Esophagus (tissue), 2 donors: ENCODE measurements at regions not wholly inside any gene's neighbourhood (a gene's known extent, or its start where the extent isn't known, plus 50 kb on each side); places are given as distances from the start of the nearest gene placed in this dataset.

Source experiments
- H3K27ac ChIP-seq, 2 donors: one replicate each; pipeline ENCODE4 v1.5.1; 2013; ENCODE audit warnings: low read depth in 2 of 2, mild to moderate bottlenecking in 2 of 2, inconsistent platforms in 1 of 2, low read length in 1 of 2, moderate library complexity in 1 of 2
- H3K27me3 ChIP-seq, 2 donors: one replicate each; pipeline ENCODE4 v1.6.1; 2013; ENCODE audit warnings: low read length in 2 of 2, control low read depth in 1 of 2, mild to moderate bottlenecking in 1 of 2; ENCODE audit not compliant: insufficient read depth in 2 of 2, control insufficient read depth in 1 of 2
- H3K36me3 ChIP-seq, 2 donors: one replicate each; pipeline ENCODE4 v1.6.1; 2013; ENCODE audit warnings: low read length in 1 of 2; ENCODE audit not compliant: control insufficient read depth in 2 of 2, insufficient read depth in 2 of 2
- H3K4me1 ChIP-seq, 2 donors: one replicate each; pipeline ENCODE4 v1.6.1; 2013; ENCODE audit warnings: low read length in 1 of 2; ENCODE audit not compliant: control insufficient read depth in 2 of 2, insufficient read depth in 2 of 2
- H3K4me3 ChIP-seq, 2 donors: one replicate each; pipeline ENCODE4 v1.5.1; 2013; ENCODE audit warnings: low read length in 2 of 2, mild to moderate bottlenecking in 2 of 2, low read depth in 1 of 2, moderate library complexity in 1 of 2
- H3K9me3 ChIP-seq, 2 donors: one replicate each; pipeline ENCODE4 v1.6.1; 2013; ENCODE audit warnings: mild to moderate bottlenecking in 2 of 2, low read depth in 1 of 2, low read length in 1 of 2, moderate library complexity in 1 of 2; ENCODE audit not compliant: control insufficient read depth in 2 of 2, insufficient read depth in 1 of 2
- WGBS, 2 donors: extraction: QIAGEN DNeasy Blood & Tissue Kit; methylation state at CpG; one replicate each; pipeline ENCODE4 v1.1.7; 2013; 5-methylcytosine and 5-hydroxymethylcytosine counted together
- donor health status: healthy with polysubstance abuse.
- donor health status: Bipolar disorder and iron deficiency.

DNA sequence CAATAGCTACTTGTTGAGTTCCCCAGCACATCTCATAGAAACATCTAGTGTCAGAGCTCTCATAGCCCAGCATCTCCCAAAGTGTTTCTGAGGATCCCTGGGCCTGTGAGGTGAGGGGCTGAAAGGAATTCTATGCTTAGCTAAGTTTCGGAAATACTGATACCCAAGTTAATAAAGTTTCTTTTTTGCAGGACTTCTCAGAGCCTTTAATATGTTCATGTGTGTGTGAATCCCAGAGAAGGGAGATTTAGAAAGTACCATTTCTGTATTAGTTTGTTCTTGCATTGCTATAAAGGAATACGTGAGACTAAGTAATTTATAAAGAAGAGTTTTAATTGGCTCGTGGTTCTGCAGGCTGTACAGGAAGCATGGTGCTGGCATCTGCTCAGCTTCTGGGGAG is 211.2 kb downstream of the TSN start:
- no peak overlapping the region for H3K27ac ChIP-seq
- 84 to 87% methylated on average over 3 of the region's 3 CpGs for WGBS, 2 donors
- H3K4me1 ChIP-seq: no peaks in the 10 kb centered on the region
- H3K4me3 ChIP-seq: no peak overlapping the region
- no peaks in the 10 kb centered on the region for H3K36me3 ChIP-seq
- no peaks in the 10 kb centered on the region for H3K9me3 ChIP-seq
- no peaks in the 10 kb centered on the region for H3K27me3 ChIP-seq

DNA sequence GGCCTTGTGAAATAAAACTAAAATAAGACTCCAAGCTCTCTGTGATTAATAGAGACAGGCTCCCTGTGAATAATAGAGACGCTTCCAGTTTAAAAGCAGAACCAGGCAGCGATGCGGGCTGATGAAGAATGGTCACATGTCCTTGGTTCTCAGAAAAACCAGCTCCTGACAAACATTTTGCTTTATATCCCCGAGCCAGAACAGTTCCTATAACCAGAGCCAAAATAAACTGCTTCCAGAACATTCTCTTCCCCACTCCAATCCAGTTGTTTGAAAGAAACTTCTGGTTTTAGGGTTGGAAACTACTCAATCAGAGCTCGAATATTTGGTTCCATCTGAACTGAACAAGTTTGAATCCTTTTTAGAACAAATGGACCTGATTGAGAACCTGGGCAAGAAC is 213.7 kb downstream of the TSN start:
- 31 to 33% methylated on average over 5 of the region's 5 CpGs for WGBS, 2 donors
- Histone ChIP-seq H3K27me3 (no peaks in the 10 kb centered on the region), H3K27ac (no peak overlapping the region), H3K4me1 (no peaks in the 10 kb centered on the region), H3K36me3 (no peaks in the 10 kb centered on the region), H3K9me3 (no peaks in the 10 kb centered on the region), H3K4me3 (no peak overlapping the region)

DNA sequence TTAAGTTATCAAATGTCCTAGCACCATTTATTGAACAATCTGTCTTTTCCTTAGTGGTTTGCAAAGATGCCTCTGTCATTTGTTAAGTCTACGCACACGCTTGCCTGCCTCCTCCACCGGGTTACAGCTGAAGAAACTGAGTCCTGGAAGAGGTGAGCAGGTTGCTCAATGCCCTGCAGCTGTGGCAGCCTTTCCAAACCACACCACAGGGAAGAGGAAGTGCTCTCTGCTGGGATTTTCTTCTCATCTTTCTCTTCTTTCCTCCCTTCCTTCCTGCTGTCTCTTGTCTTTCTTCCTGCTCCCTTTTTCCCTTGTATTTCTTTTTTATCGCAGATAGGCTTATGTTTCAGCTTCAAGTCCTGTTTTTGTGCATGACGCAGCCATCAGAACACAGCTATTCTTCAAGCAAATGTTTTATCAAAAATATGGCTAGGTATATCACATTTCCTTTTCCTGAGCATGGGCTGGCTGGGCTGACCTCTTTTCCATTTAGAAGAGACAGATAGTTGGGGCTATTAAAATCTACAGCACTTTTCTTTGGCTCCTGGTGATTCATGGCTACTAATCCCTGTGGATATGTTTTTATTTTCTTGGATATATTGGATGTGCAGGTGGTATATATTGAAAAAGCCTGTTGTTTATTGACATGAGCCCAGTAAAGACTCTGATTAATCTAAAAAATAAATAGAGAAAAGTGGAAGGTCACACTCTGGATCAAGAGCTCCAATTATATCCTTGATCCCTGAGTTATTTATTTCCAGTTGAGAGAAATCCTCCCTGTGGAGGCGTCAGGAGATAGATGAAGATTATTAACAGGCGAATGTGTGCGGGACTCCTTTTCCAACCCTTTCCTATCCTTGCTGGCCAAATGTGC is 214.6 kb downstream of the TSN start:
- 62 to 67% methylated on average over 8 of the region's 8 CpGs for WGBS, 2 donors
- Histone ChIP-seq H3K36me3 (no peaks in the 10 kb centered on the region), H3K4me1 (peaks cover 0 to 2% of the 10 kb centered on the region in 2 donors), H3K9me3 (no peaks in the 10 kb centered on the region), H3K27ac (no peak overlapping the region), H3K27me3 (no peaks in the 10 kb centered on the region), H3K4me3 (no peak overlapping the region)

DNA sequence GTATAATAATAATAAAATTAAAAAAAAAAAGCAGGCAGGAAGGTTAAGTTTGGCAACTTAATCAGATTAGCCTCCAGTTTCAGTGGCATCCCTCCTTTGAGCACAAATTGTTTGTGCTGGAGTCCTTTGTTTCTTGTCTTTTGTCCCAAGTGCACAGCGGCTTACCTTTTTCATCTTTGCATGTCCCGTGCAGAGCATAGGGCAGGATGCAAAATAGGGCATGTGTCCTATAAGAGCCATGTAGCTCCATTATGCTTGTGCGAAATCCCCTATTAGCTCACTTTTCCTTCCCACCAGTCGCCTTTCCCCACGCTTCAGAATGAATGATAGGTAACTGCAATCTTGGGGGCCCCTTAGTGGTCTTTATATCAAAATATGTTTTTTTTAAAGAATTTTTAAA is 216.8 kb downstream of the TSN start:
- no peaks in the 10 kb centered on the region for H3K9me3 ChIP-seq
- H3K27ac ChIP-seq: no peak overlapping the region
- no peaks in the 10 kb centered on the region for H3K36me3 ChIP-seq
- H3K27me3 ChIP-seq: no peaks in the 10 kb centered on the region
- no peak overlapping the region for H3K4me3 ChIP-seq
- peaks cover 0 to 2% of the 10 kb centered on the region in 2 donors for H3K4me1 ChIP-seq
- 74 to 76% methylated on average over 5 of the region's 5 CpGs for WGBS, 2 donors

DNA sequence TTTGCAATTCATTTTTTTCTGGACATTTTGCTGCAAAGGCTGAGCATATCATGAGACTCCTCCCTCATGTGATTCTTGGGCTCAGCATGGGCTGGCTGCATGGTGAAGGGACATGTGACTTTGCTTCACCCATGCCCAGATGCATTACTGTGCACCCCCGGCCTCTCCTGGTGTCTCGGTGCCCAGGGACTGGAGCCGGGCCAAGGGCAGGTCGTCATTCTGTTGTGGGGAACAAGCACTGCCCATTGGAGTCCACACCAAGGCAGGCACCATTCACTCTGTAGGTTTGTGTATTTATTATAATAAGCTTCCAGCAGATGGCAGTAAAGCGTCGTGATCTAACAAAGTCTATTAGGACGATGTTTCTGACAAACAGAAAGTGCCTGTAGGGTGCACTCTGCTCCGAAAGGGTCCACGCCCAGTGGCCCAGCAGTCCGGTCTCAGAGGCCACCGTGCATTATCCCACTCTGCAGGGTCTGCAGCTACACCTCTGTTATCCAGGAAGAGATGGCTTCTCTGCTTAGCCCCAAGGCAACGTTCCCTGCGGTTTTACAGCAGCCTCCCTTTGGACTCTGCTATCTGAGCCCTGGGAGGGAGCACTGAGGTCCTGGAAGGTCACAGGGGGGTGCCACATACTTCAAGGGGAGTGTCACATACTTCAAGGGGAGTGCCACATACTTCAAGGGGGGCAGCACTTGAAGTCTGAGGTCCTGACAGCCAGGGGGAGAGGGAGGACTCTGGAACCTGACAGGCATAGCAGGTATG is 219.6 kb downstream of the TSN start:
- no peak overlapping the region for H3K27ac ChIP-seq
- WGBS, 2 donors: 4% methylated on average over 13 of the region's 13 CpGs
- H3K36me3 ChIP-seq: no peaks in the 10 kb centered on the region

DNA sequence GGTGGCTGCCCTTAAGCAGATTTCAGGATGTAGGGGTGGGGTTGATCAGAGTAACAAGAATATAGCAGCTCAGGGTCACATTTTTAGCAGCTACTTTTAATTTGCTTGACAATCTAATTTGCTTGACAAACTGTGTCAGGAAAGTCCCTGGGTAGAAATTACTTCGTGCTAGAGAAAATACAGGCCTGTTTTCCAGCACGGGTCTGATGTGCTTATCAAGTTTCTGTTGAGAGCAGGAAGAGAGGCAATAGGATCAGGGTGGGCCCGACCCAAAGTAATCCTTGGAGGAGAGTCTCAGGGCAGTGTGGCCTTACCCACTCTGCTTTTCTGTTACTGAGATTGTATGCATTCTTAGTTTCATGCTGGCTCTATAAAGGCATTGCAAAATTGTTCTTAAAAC is 221.5 kb downstream of the TSN start:
- no peak overlapping the region for H3K27ac ChIP-seq
- 35 to 37% methylated on average over 3 of the region's 3 CpGs for WGBS, 2 donors
- peaks cover 0 to 2% of the 10 kb centered on the region in 2 donors for H3K4me1 ChIP-seq

More for the DNA sequence above, 219.6 kb downstream of the TSN start:
- no peaks in the 10 kb centered on the region for H3K27me3 ChIP-seq
- H3K9me3 ChIP-seq: no peaks in the 10 kb centered on the region
- peaks cover 0 to 2% of the 10 kb centered on the region in 2 donors for H3K4me1 ChIP-seq
- peak overlapping the region; percentile 17 to 29 for H3K4me3 ChIP-seq

DNA sequence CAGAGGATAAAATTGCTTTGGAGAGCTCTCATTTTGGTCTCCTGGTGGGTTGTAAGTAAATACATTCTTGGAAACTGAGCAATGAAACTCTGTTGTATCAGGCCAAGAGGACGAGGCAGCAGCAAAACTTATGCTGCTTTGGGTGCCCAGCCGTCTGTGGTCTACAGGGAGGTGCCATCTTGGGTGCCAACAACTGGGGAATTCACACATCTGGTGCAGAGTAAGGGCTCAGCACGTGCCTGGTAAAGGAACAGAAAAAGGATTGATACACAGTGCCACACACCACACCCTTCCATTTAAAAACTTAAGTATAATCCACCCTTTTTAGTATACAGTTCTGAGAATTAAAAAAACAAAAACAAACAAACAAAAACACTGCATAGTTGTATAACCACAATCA is 221.9 kb downstream of the TSN start:
- Histone ChIP-seq H3K27ac (no peak overlapping the region), H3K27me3 (no peaks in the 10 kb centered on the region), H3K9me3 (peaks cover 0 to 3% of the 10 kb centered on the region in 2 donors), H3K36me3 (no peaks in the 10 kb centered on the region), H3K4me1 (peaks cover 0 to 2% of the 10 kb centered on the region in 2 donors), H3K4me3 (no peak overlapping the region)
- 49 to 66% methylated on average over 3 of the region's 3 CpGs for WGBS, 2 donors

More for the DNA sequence above, 221.5 kb downstream of the TSN start:
- no peaks in the 10 kb centered on the region for H3K27me3 ChIP-seq
- no peaks in the 10 kb centered on the region for H3K36me3 ChIP-seq
- H3K4me3 ChIP-seq: no peak overlapping the region
- peaks cover 0 to 3% of the 10 kb centered on the region in 2 donors for H3K9me3 ChIP-seq

DNA sequence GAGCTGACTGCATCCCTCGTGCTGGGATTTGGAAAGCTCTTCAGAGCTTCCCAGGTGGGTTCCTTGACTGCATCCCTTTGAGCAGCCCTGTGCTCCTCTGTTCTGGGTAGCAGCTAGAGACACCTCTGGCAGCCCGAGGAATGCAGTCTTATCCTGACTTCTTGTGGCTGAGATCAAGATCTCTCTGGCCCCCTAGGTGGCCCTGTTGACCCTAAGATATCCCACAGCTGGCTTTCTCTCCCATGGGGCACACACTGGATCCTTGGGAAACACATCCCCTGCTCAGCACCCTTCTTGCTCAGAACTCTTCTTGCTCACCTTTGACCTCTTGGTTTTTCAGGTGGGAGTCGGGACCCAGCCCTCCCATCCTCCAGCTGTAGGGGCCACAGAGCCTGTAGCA is 237.2 kb downstream of the TSN start:
- no peaks in the 10 kb centered on the region for H3K4me1 ChIP-seq
- H3K36me3 ChIP-seq: no peaks in the 10 kb centered on the region
- H3K9me3 ChIP-seq: no peaks in the 10 kb centered on the region
- H3K4me3 ChIP-seq: no peak overlapping the region
- no peaks in the 10 kb centered on the region for H3K27me3 ChIP-seq
- 53 to 62% methylated on average over 3 of the region's 3 CpGs for WGBS, 2 donors
- H3K27ac ChIP-seq: no peak overlapping the region

DNA sequence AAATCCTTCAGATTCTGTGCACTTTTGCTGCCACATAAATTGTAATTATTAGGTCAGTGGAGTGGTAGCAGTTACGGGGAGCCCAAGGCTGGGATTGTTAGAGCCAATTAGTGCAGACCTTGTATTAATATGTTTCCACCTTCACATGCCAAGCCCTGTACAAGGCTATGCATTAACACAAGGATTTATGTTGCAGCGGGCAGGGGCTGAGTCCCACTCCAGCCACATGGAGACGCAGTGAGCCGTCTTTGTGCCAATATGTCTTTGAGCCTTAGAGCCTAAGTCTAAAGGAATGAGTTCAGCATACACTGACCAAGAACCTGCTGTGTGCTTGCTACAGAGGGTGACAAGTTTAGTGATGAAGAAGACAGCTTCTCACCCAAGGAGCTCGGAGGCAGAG is 238.2 kb downstream of the TSN start:
- no peaks in the 10 kb centered on the region for H3K27me3 ChIP-seq
- H3K27ac ChIP-seq: no peak overlapping the region
- H3K4me3 ChIP-seq: no peak overlapping the region
- 71 to 77% methylated on average over 5 of the region's 5 CpGs for WGBS, 2 donors
- no peaks in the 10 kb centered on the region for H3K36me3 ChIP-seq
- no peaks in the 10 kb centered on the region for H3K4me1 ChIP-seq
- H3K9me3 ChIP-seq: no peaks in the 10 kb centered on the region
